H1 (cell line): ENCODE measurements at regions not wholly inside any gene's neighbourhood (a gene's known extent, or its start where the extent isn't known, plus 50 kb on each side); places are given as distances from the start of the nearest gene placed in this dataset.

Experiments
- BRCA1 ChIP-seq: IDR thresholded peaks from 2 replicates; pipeline ENCODE4 v1.6.1; 2012; ENCODE audit warnings: low read depth, low read length, improper control_type of control experiment
- CHD7 ChIP-seq: fragments of 300-600 bp; sonication (generic); IDR thresholded peaks from 2 replicates; pipeline ENCODE4 v1.7.1; 2012; ENCODE audit warnings: low read length, moderate library complexity, mild to moderate bottlenecking, inconsistent platforms; ENCODE audit not compliant: insufficient replicate concordance
- POLR2A ChIP-seq, 2 experiments: IDR thresholded peaks; 1 replicate in 1 of 2; 2 replicates in 1 of 2; pipeline ENCODE4 v1.6.1; 2011; ENCODE audit warnings: low read depth in 2 of 2, low read length in 2 of 2, mild to moderate bottlenecking in 2 of 2; ENCODE audit errors: control extremely low read depth in 1 of 2
- POLR2AphosphoS5 ChIP-seq: IDR thresholded peaks from 2 replicates; pipeline ENCODE4 v1.6.1; 2011; ENCODE audit warnings: low read depth, low read length
- TAF1 ChIP-seq: IDR thresholded peaks from 2 replicates; pipeline ENCODE4 v1.6.1; 2011; ENCODE audit warnings: mild to moderate bottlenecking, low read depth, low read length
- TAF7 ChIP-seq: optimal IDR thresholded peaks from 2 replicates; pipeline ENCODE3; 2011; ENCODE audit warnings: low read depth, mild to moderate bottlenecking, inconsistent platforms, low read length, moderate library complexity, borderline replicate concordance
- YY1 ChIP-seq: IDR thresholded peaks from 2 replicates; pipeline ENCODE4 v1.6.1; 2011; ENCODE audit warnings: low read depth, mild to moderate bottlenecking, low read length

GRCh38 chr6:163748036-163748435, 333.5 kb downstream of the QKI start:
- TF ChIP-seq TAF7 (no peak), BRCA1 (no peak), POLR2A (IDR thresholded peaks at IDR 0.05; ENCODE audit: control extremely low read depth in 1 of 2, low read depth in 2 of 2, low read length in 2 of 2) (no peak), CHD7 (no peak), YY1 (no peak), TAF1 (no peak), POLR2AphosphoS5 (no peak)
